Breast epithelium (tissue), 4 donors: ENCODE measurements at regions not wholly inside any gene's neighbourhood (a gene's known extent, or its start where the extent isn't known, plus 50 kb on each side); places are given as distances from the start of the nearest gene placed in this dataset.

ENCODE experiments used
- DNase-seq, 2 donors: peaks; one replicate each; pipeline ENCODE4 v3.0.0-alpha.2; 2019; ENCODE audit warnings: low spot score in 2 of 2
- H3K27ac ChIP-seq, 2 donors: fragments of 200-600 bp; sonication (generic) in 1 of 2; one replicate each; pipeline ENCODE4 v1.5.1; 2016 to 2019; ENCODE audit warnings: mild to moderate bottlenecking in 1 of 2
- H3K27me3 ChIP-seq, 2 donors: fragments of 200-600 bp; sonication (generic) in 1 of 2; one replicate each; pipeline versions ENCODE4 v1.5.1 to v1.6.0; 2017 to 2019; ENCODE audit warnings: control low read depth in 1 of 2, mild to moderate bottlenecking in 1 of 2
- H3K36me3 ChIP-seq: fragments of 200-600 bp; one replicate; pipeline ENCODE4 v1.5.1; 2019
- H3K4me1 ChIP-seq, 2 donors: fragments of 200-600 bp; sonication (generic); one replicate each; pipeline ENCODE4 v1.5.1; 2016 to 2019; ENCODE audit warnings: control low read depth in 1 of 2
- H3K4me3 ChIP-seq, 3 donors: fragments of 200-600 bp; sonication (generic); 1 replicate in 2 of 3; 2 replicates in 1 of 3; pipeline ENCODE4 v1.5.1; 2016 to 2019; ENCODE audit warnings: mild to moderate bottlenecking in 3 of 3, moderate library complexity in 2 of 3
- H3K9me3 ChIP-seq, 2 donors: fragments of 200-600 bp; sonication (generic) in 1 of 2; one replicate each; pipeline ENCODE4 v1.5.1; 2016 to 2019; ENCODE audit warnings: control low read depth in 1 of 2
- POLR2A ChIP-seq: fragments of 450-650 bp; IDR thresholded peaks from one replicate; pipeline ENCODE4 v1.6.1; 2016; ENCODE audit warnings: antibody characterized with exemption, mild to moderate bottlenecking, moderate library complexity
- POLR2AphosphoS5 ChIP-seq, 3 donors: sonication (generic); formaldehyde crosslinking; IDR thresholded peaks; one replicate each; pipeline ENCODE4 v1.6.1; 2017; ENCODE audit warnings: antibody characterized with exemption in 3 of 3
- intact Hi-C: fragments of 100-400 bp; cut with DNase I; formaldehyde crosslinking; loops from one replicate; pipeline ENCODE4 v1.15.1; 2023; ENCODE audit warnings: low total_unique reads
- TF ChIP-seq, protein P1 (sequence below), 3 donors: fragments of 450-650 bp; IDR thresholded peaks; one replicate each; pipeline ENCODE4 v1.5.1; 2016 to 2017; ENCODE audit warnings: antibody characterized with exemption in 3 of 3, mild to moderate bottlenecking in 3 of 3, moderate library complexity in 3 of 3

GRCh38 chr10:108411206-108411605 is 1246.7 kb upstream of the SORCS1 start:
- Histone ChIP-seq H3K9me3 (no peaks in the 10 kb centered on the region), H3K36me3 (no peaks in the 10 kb centered on the region), H3K27ac (no peak overlapping the region), H3K4me3 (no peak overlapping the region), H3K27me3 (no peaks in the 10 kb centered on the region), H3K4me1 (no peaks in the 10 kb centered on the region)
- no peak for DNase-seq
- intact Hi-C loops = no loop called here
- TF ChIP-seq, protein P1, sequence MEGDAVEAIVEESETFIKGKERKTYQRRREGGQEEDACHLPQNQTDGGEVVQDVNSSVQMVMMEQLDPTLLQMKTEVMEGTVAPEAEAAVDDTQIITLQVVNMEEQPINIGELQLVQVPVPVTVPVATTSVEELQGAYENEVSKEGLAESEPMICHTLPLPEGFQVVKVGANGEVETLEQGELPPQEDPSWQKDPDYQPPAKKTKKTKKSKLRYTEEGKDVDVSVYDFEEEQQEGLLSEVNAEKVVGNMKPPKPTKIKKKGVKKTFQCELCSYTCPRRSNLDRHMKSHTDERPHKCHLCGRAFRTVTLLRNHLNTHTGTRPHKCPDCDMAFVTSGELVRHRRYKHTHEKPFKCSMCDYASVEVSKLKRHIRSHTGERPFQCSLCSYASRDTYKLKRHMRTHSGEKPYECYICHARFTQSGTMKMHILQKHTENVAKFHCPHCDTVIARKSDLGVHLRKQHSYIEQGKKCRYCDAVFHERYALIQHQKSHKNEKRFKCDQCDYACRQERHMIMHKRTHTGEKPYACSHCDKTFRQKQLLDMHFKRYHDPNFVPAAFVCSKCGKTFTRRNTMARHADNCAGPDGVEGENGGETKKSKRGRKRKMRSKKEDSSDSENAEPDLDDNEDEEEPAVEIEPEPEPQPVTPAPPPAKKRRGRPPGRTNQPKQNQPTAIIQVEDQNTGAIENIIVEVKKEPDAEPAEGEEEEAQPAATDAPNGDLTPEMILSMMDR (IDR thresholded peaks at IDR 0.05) = no peak
- TF ChIP-seq POLR2A = no peak
- TF ChIP-seq POLR2AphosphoS5 (IDR thresholded peaks at IDR 0.05) = no peak

- H3K4me3 ChIP-seq = no peak overlapping the region
Measured at GRCh38 chr10:108410236-108410635, 1245.7 kb upstream of the SORCS1 start.

DNA sequence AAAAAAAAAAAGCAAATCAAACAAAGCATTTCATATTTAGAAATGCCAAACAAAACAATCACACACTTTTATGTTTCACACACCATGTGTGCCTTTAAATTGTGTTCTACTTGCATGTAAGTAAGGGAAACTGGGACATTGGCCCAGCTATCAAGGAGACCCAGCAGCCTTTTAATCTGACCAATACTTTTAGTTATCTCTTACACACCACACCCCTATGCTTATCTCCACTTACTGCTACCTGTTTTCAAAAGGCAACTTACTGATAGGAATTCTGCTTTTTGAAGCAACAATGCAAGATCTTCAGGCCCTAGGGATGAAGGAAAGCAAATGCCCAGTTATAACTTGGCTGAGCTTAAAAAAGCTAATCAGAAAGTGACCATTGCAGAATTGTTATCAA is 1244.8 kb upstream of the SORCS1 start:
- Histone ChIP-seq H3K9me3 (no peaks in the 10 kb centered on the region), H3K4me3 (no peak overlapping the region), H3K27me3 (no peaks in the 10 kb centered on the region), H3K4me1 (no peaks in the 10 kb centered on the region), H3K27ac (no peak overlapping the region), H3K36me3 (no peaks in the 10 kb centered on the region)
- DNase-seq = no peak
- TF ChIP-seq POLR2AphosphoS5 (IDR thresholded peaks at IDR 0.05) = no peak
- TF ChIP-seq, protein P1 (IDR thresholded peaks at IDR 0.05) = no peak
- no peak for TF ChIP-seq POLR2A
- intact Hi-C loops = no loop called here

More at GRCh38 chr10:108410236-108410635, 1245.7 kb upstream of the SORCS1 start:
- no peak overlapping the region for H3K27ac ChIP-seq
- no peaks in the 10 kb centered on the region for H3K36me3 ChIP-seq
- H3K9me3 ChIP-seq = no peaks in the 10 kb centered on the region
- DNase-seq = no peak
- no peak for TF ChIP-seq POLR2AphosphoS5 (IDR thresholded peaks at IDR 0.05)
- TF ChIP-seq, protein P1 (IDR thresholded peaks at IDR 0.05) = no peak
- TF ChIP-seq POLR2A = no peak
- H3K27me3 ChIP-seq = no peaks in the 10 kb centered on the region
- H3K4me1 ChIP-seq = no peaks in the 10 kb centered on the region
- intact Hi-C loops = no loop called here

- no peaks in the 10 kb centered on the region for H3K36me3 ChIP-seq
- H3K27me3 ChIP-seq = no peaks in the 10 kb centered on the region
- TF ChIP-seq POLR2AphosphoS5 (IDR thresholded peaks at IDR 0.05) = no peak
- TF ChIP-seq, protein P1 (IDR thresholded peaks at IDR 0.05) = no peak
- no peak for TF ChIP-seq POLR2A
- intact Hi-C loops = no loop called here
- no peak overlapping the region for H3K27ac ChIP-seq
- H3K4me3 ChIP-seq = no peak overlapping the region
- no peak for DNase-seq
- no peaks in the 10 kb centered on the region for H3K9me3 ChIP-seq
- no peaks in the 10 kb centered on the region for H3K4me1 ChIP-seq
Measured at GRCh38 chr10:108404155-108404554, 1239.6 kb upstream of the SORCS1 start.

- TF ChIP-seq POLR2AphosphoS5 (IDR thresholded peaks at IDR 0.05) (no peak), POLR2A (no peak)
- TF ChIP-seq, protein P1 (IDR thresholded peaks at IDR 0.05) = no peak
- no peaks in the 10 kb centered on the region for H3K36me3 ChIP-seq
- no peak for DNase-seq
- H3K4me1 ChIP-seq = no peaks in the 10 kb centered on the region
- H3K4me3 ChIP-seq = no peak overlapping the region
- no peaks in the 10 kb centered on the region for H3K27me3 ChIP-seq
- no peak overlapping the region for H3K27ac ChIP-seq
- intact Hi-C loops = no loop called here
- no peaks in the 10 kb centered on the region for H3K9me3 ChIP-seq
Measured at GRCh38 chr10:108399465-108399864, 1235.0 kb upstream of the SORCS1 start.
